Ovary (tissue), 7 donors: ENCODE measurements at regions not wholly inside any gene's neighbourhood (a gene's known extent, or its start where the extent isn't known, plus 50 kb on each side); places are given as distances from the start of the nearest gene placed in this dataset.

Source experiments
- DNase-seq, 5 donors: peaks; one replicate each; pipeline ENCODE4 v3.0.0-alpha.2; 2019 to 2020
- H3K27ac ChIP-seq, 2 donors: fragments of 200-600 bp; one replicate each; pipeline versions ENCODE4 v1.5.1 to v1.8.0; 2019 to 2022
- H3K27me3 ChIP-seq: fragments of 200-600 bp; one replicate; pipeline ENCODE4 v1.8.0; 2022
- H3K36me3 ChIP-seq: fragments of 200-600 bp; sonication (generic); one replicate; pipeline ENCODE4 v1.5.1; 2019
- H3K4me1 ChIP-seq: one replicate; pipeline ENCODE4 v1.8.1; 2013; ENCODE audit warnings: mild to moderate bottlenecking, moderate library complexity; ENCODE audit not compliant: insufficient read depth
- H3K4me3 ChIP-seq: fragments of 200-600 bp; sonication (generic); one replicate; pipeline ENCODE4 v1.5.1; 2017
- H3K9me3 ChIP-seq, 2 donors: fragments of 200-600 bp in 1 of 2; sonication (generic) in 1 of 2; one replicate each; pipeline versions ENCODE4 v1.5.1 to v1.8.1; 2013 to 2019; ENCODE audit warnings: mild to moderate bottlenecking in 1 of 2, moderate library complexity in 1 of 2
- EP300 ChIP-seq: sonication (generic); formaldehyde crosslinking; IDR thresholded peaks from one replicate; pipeline ENCODE4 v1.6.1; 2017; ENCODE audit warnings: antibody characterized with exemption
- POLR2A ChIP-seq: fragments of 450-650 bp; IDR thresholded peaks from one replicate; pipeline ENCODE4 v1.6.1; 2017; ENCODE audit warnings: antibody characterized with exemption, mild to moderate bottlenecking, moderate library complexity
- WGBS, 3 donors: extraction: QIAGEN DNeasy Blood & Tissue Kit in 1 of 3; methylation state at CpG; one replicate each; pipeline versions ENCODE4 v1.1.5 to v1.1.7; 2013 to 2017; 5-methylcytosine and 5-hydroxymethylcytosine counted together
- intact Hi-C, 4 donors: fragments of 100-400 bp; cut with DNase I; formaldehyde crosslinking; loops; one replicate each; pipeline versions ENCODE4 v1.11.0 to v1.15.1; 2022 to 2023
- TF ChIP-seq, protein P1 (sequence below), 3 donors: fragments of 450-650 bp in 2 of 3; fragments of 200-600 bp in 1 of 3; IDR thresholded peaks; one replicate each; pipeline versions ENCODE4 v1.5.1 to v1.8.0; 2016 to 2022; ENCODE audit warnings: antibody characterized with exemption in 3 of 3, mild to moderate bottlenecking in 1 of 3
- donor health status: DM: no; HTN: no; CAD: no; lungs with moderate emphysema.
- donor health status: DM: no; HTN: no; CAD: no.
- donor health status: Bipolar disorder and iron deficiency.
- donor health status: DM: no; HTN: no; CAD: no.
- donor health status: DM: yes; HTN: yes; CAD: no.

DNA sequence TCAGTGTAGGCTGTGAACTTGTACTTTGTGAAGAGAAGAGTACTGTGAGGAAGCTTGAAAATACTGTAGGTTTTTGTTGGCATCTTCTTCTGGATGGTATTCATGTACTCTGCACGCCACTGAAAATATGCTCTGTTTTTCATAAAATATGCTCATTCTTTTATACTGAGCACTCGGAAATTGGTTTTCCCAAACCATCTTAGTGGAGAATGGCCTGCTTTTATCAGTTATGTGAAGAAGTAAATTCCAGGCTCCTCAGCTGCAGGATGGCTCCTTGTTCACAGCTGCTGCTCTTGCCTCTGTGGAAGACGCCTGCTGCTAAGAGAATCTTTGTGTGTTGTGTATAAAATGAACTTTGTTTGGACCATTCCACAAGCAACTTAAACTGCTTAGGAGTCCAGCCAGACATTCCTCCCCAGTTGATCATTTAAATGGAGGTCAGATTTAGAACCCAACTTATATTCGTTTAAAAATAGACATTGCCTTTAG is 443.5 kb upstream of the RGS6 start:
- Histone ChIP-seq H3K36me3 (no peaks in the 10 kb centered on the region), H3K9me3 (no peaks in the 10 kb centered on the region), H3K4me3 (no peak overlapping the region), H3K4me1 (peaks cover 2% of the 10 kb centered on the region), H3K27me3 (no peaks in the 10 kb centered on the region), H3K27ac (no peak overlapping the region)
- intact Hi-C loops, result no loop called here
- no peak for DNase-seq
- TF ChIP-seq, protein P1, sequence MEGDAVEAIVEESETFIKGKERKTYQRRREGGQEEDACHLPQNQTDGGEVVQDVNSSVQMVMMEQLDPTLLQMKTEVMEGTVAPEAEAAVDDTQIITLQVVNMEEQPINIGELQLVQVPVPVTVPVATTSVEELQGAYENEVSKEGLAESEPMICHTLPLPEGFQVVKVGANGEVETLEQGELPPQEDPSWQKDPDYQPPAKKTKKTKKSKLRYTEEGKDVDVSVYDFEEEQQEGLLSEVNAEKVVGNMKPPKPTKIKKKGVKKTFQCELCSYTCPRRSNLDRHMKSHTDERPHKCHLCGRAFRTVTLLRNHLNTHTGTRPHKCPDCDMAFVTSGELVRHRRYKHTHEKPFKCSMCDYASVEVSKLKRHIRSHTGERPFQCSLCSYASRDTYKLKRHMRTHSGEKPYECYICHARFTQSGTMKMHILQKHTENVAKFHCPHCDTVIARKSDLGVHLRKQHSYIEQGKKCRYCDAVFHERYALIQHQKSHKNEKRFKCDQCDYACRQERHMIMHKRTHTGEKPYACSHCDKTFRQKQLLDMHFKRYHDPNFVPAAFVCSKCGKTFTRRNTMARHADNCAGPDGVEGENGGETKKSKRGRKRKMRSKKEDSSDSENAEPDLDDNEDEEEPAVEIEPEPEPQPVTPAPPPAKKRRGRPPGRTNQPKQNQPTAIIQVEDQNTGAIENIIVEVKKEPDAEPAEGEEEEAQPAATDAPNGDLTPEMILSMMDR (IDR thresholded peaks at IDR 0.05), result no peak
- no peak for TF ChIP-seq POLR2A
- TF ChIP-seq EP300, result no peak
- whole genome bisulfite sequencing, 3 donors, result 7 to 23% (median 10%) methylated on average over 4 of the region's 4 CpGs

DNA sequence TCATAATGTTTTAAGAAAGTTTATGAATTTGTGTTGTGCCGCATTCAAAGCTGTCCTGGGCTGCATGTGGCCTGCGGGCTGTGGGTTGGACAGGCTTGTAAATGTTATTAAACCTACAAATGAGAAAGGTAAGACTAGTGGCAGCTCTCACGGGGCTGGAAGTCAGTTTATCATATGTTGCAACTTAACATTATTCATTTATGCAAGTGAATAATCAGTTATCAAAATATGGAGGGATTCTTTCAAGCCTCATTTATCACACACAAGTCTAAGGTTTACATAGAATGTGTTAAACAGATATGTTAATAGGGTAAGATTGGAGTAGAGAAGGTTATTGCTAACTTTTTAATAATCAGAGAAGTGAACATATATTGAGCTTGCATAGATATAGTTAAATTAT is 442.5 kb upstream of the RGS6 start:
- WGBS, 3 donors, result 95 to 98% (median 96%) methylated on average over 3 of the region's 3 CpGs
- intact Hi-C loops, result no loop called here
- H3K4me1 ChIP-seq, result peaks cover 2% of the 10 kb centered on the region

DNA sequence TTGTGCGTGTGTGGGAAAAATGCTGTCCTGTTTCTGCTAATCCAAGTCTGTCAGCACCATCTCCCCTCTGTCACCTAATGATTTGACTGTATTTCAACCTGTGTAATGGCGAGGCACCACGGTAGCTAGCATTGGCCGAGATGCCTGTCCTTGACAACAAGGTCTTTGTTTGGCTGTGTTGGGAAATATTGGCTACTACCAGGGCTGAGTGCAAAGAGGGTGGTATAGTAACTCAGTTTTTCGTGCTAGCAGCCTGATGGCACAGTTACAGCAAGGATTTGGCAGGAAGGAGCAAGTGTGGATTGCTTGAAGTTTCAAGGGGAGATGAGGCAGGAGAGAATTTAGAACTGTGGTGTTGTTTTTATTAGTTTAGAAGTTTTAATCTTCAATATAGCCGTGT is 440.3 kb upstream of the RGS6 start:
- DNase-seq, result no peak
- Histone ChIP-seq H3K27ac (no peak overlapping the region), H3K4me3 (no peak overlapping the region), H3K36me3 (no peaks in the 10 kb centered on the region), H3K27me3 (no peaks in the 10 kb centered on the region), H3K4me1 (peaks cover 2% of the 10 kb centered on the region), H3K9me3 (no peaks in the 10 kb centered on the region)
- intact Hi-C loops, result no loop called here
- 55 to 60% (median 59%) methylated on average over 6 of the region's 6 CpGs for WGBS, 3 donors
- no peak for TF ChIP-seq EP300

More for the DNA sequence above, 442.5 kb upstream of the RGS6 start:
- Histone ChIP-seq H3K27me3 (no peaks in the 10 kb centered on the region), H3K4me3 (no peak overlapping the region), H3K9me3 (no peaks in the 10 kb centered on the region), H3K36me3 (no peaks in the 10 kb centered on the region), H3K27ac (no peak overlapping the region)
- no peak for TF ChIP-seq EP300
- DNase-seq, result no peak

DNA sequence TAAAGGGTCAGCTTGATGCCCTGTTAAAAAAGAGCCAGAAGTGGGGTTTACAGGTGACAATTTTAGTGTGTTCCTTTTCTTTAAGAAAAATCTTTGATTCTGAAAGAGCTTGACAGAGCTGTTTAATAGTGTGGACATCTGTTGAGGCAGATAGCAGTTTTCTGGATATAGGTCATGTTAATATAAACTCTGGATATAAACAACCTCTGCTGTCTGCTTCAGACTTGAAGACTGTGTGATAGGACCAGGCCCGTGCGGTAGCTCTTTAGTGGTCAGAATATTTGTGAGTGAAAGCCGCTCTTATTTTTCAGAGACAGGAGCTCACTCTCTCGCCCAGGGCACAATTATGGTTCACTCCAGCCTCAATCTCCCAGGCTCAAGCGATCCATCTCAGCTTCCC is 439.9 kb upstream of the RGS6 start:
- Histone ChIP-seq H3K9me3 (no peaks in the 10 kb centered on the region), H3K4me3 (no peak overlapping the region), H3K27ac (no peak overlapping the region), H3K4me1 (peaks cover 2% of the 10 kb centered on the region), H3K27me3 (no peaks in the 10 kb centered on the region), H3K36me3 (no peaks in the 10 kb centered on the region)
- intact Hi-C loops, result no loop called here
- DNase-seq, result no peak
- TF ChIP-seq EP300 (no peak), POLR2A (no peak)
- TF ChIP-seq, protein P1 (IDR thresholded peaks at IDR 0.05), result no peak
- WGBS, 3 donors, result 56 to 91% (median 84%) methylated on average over 5 of the region's 5 CpGs

DNA sequence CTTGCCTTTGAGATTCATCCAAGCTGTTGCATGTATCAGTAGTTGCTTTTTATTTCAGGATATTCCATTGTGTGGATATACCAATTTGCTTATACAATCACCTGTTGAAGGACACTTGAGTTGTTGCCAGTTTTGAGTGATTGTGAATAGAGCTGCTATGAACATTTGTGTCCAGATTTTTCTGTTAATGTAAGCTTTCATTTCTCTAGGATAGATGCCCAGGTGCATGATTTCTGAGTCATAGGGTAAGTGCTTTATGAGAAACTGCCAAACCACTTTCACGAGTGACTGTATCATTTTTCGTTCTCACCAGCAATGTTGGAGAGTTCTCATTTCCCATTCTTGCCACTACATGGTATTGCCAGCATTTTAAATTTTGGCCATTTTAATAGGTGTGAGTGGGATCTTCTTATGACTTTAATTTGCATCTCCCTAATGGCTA is 434.6 kb upstream of the RGS6 start:
- Histone ChIP-seq H3K4me3 (no peak overlapping the region), H3K27ac (no peak overlapping the region), H3K9me3 (no peaks in the 10 kb centered on the region), H3K36me3 (no peaks in the 10 kb centered on the region), H3K4me1 (no peaks in the 10 kb centered on the region), H3K27me3 (no peaks in the 10 kb centered on the region)
- no peak for DNase-seq
- intact Hi-C loops, result no loop called here
- TF ChIP-seq POLR2A (no peak), EP300 (no peak)
- TF ChIP-seq, protein P1 (IDR thresholded peaks at IDR 0.05), result no peak
- 62 to 78% (median 76%) methylated on average over 2 of the region's 2 CpGs for WGBS, 3 donors
